Natural killer cell (primary cell): ENCODE measurements at regions not wholly inside any gene's neighbourhood (a gene's known extent, or its start where the extent isn't known, plus 50 kb on each side); places are given as distances from the start of the nearest gene placed in this dataset.

ENCODE experiments used
- ATAC-seq, 3 donors: fragments of 150-1000 bp in 2 of 3; fragments of 200-7000 bp in 1 of 3; cut with Tn5 transposase; 1 replicate in 1 of 3; 2 replicates in 2 of 3; pipeline ENCODE4 v1.10.0; 2021; ENCODE audit warnings: mild to moderate bottlenecking in 2 of 3, moderate library complexity in 2 of 3
- DNase-seq, 2 donors: peaks; one replicate each; pipeline versions ENCODE4 v3.0.0 to v3.0.0-alpha.2; 2013 to 2021; ENCODE audit warnings: mixed read lengths in 1 of 2
- H3K27ac ChIP-seq: one replicate; pipeline ENCODE4 v1.5.1; 2013; ENCODE audit warnings: mild to moderate bottlenecking, low read length
- H3K27me3 ChIP-seq: one replicate; pipeline ENCODE4 v1.6.1; 2013; ENCODE audit warnings: low read length; ENCODE audit not compliant: control insufficient read depth, insufficient read depth
- H3K36me3 ChIP-seq: one replicate; pipeline ENCODE4 v1.6.1; 2013; ENCODE audit warnings: low read length; ENCODE audit not compliant: control insufficient read depth, insufficient read depth
- H3K4me1 ChIP-seq: one replicate; pipeline ENCODE4 v1.6.1; 2013; ENCODE audit warnings: low read length; ENCODE audit not compliant: control insufficient read depth, insufficient read depth
- H3K4me3 ChIP-seq: one replicate; pipeline ENCODE4 v1.5.1; 2013; ENCODE audit warnings: low read length
- H3K9me3 ChIP-seq: one replicate; pipeline ENCODE4 v1.6.1; 2013; ENCODE audit warnings: low read length; ENCODE audit not compliant: control insufficient read depth, insufficient read depth
- H3K27ac Mint-ChIP-seq, 2 donors: one replicate each; pipeline ENCODE4 v1.8.0; 2022; ENCODE audit warnings: mild to moderate bottlenecking in 2 of 2, mixed read lengths in 2 of 2, moderate library complexity in 1 of 2
- H3K27me3 Mint-ChIP-seq, 2 donors: one replicate each; pipeline ENCODE4 v1.8.0; 2022; ENCODE audit warnings: low read depth in 2 of 2, mixed read lengths in 2 of 2
- H3K36me3 Mint-ChIP-seq: one replicate; pipeline ENCODE4 v1.8.0; 2022; ENCODE audit warnings: mixed read lengths
- H3K4me1 Mint-ChIP-seq, 2 donors: one replicate each; pipeline ENCODE4 v1.8.0; 2022; ENCODE audit warnings: mixed read lengths in 2 of 2
- H3K4me3 Mint-ChIP-seq: one replicate; pipeline ENCODE4 v1.8.0; 2022; ENCODE audit warnings: mild to moderate bottlenecking, moderate library complexity, mixed read lengths
- H3K9me3 Mint-ChIP-seq, 2 donors: one replicate each; pipeline ENCODE4 v1.8.0; 2022; ENCODE audit warnings: mixed read lengths in 2 of 2
- WGBS: methylation state at CpG from one replicate; pipeline ENCODE4 v1.1.7; 2013; ENCODE audit warnings: missing lambda C conversion rate; ENCODE audit not compliant: insufficient coverage; 5-methylcytosine and 5-hydroxymethylcytosine counted together
- intact Hi-C: fragments of 100-400 bp; cut with micrococcal nuclease; formaldehyde crosslinking; loops from one replicate; pipeline ENCODE4 v1.14.2; 2022
- TF ChIP-seq, protein P1 (sequence below): fragments of 200-600 bp; IDR thresholded peaks from one replicate; pipeline ENCODE4 v1.8.0; 2022; ENCODE audit warnings: antibody characterized with exemption

DNA sequence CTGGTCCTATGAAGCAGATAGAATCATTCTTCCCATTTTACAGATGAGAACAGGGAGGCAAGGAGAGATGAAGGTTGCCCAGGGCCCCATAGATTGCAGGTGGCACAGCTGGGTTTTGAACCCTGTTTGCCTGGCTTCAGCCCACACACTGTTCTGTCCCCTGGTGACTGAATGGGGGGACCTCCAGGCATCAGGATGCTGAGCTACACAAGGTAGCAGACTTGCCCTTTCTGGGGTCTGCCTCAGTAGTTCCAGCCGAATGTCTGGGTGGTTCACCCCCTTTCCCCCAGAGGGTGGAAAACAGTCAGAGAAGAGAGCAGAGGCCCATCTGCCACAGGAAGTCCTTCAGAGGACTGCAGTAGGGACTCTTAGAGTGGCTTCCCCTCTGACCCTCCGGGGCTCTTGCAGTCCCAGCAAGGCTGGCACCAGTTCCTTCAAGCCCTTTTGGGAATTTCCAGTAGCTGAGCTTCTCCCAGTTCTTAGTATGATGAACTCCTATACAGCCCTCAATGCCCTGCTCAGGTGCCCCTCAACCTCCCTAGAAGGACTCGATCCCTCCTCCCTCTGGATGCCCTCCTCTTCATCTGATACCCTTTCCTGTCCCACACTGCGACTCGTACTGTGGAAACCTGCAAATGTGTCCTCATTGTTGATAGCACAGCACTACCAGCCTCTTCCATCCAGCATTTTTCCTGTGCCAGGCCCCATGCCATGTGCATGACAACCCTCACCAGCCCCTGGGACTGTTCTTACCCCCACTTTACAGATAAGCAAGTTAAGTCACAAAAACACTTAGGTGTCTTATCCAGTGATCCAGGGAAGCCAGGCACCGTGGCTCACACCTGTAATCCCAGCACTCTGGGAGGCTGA, 82.8 kb downstream of the IGLL1 start:
- WGBS: 79% methylated on average over 6 of the region's 6 CpGs
- H3K4me1 ChIP-seq: peaks cover 13% of the 10 kb centered on the region
- H3K4me1 Mint-ChIP-seq: peaks cover 46 to 65% of the 10 kb centered on the region in 2 donors
- H3K27me3 Mint-ChIP-seq: no peaks in the 10 kb centered on the region
- peak overlapping the region; percentile 61 to 64 for H3K27ac Mint-ChIP-seq
- ATAC-seq: no peak
- TF ChIP-seq, protein P1, sequence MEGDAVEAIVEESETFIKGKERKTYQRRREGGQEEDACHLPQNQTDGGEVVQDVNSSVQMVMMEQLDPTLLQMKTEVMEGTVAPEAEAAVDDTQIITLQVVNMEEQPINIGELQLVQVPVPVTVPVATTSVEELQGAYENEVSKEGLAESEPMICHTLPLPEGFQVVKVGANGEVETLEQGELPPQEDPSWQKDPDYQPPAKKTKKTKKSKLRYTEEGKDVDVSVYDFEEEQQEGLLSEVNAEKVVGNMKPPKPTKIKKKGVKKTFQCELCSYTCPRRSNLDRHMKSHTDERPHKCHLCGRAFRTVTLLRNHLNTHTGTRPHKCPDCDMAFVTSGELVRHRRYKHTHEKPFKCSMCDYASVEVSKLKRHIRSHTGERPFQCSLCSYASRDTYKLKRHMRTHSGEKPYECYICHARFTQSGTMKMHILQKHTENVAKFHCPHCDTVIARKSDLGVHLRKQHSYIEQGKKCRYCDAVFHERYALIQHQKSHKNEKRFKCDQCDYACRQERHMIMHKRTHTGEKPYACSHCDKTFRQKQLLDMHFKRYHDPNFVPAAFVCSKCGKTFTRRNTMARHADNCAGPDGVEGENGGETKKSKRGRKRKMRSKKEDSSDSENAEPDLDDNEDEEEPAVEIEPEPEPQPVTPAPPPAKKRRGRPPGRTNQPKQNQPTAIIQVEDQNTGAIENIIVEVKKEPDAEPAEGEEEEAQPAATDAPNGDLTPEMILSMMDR: no peak
- no peaks in the 10 kb centered on the region for H3K36me3 ChIP-seq
- H3K9me3 ChIP-seq: no peaks in the 10 kb centered on the region
- DNase-seq: no peak
- no peaks in the 10 kb centered on the region for H3K27me3 ChIP-seq
- H3K27ac ChIP-seq: no peak overlapping the region
- intact Hi-C loops: no loop called here
- H3K36me3 Mint-ChIP-seq: no peaks in the 10 kb centered on the region
- no peak overlapping the region for H3K4me3 ChIP-seq
- no peak overlapping the region for H3K4me3 Mint-ChIP-seq
- no peaks in the 10 kb centered on the region for H3K9me3 Mint-ChIP-seq

- Histone ChIP-seq H3K4me3 (no peak overlapping the region), H3K4me1 (peaks cover 11% of the 10 kb centered on the region), H3K36me3 (no peaks in the 10 kb centered on the region), H3K27me3 (no peaks in the 10 kb centered on the region), H3K27ac (no peak overlapping the region), H3K9me3 (no peaks in the 10 kb centered on the region)
- intact Hi-C loops: no loop called here
- Mint-ChIP-seq H3K4me3 (peak overlapping the region; percentile 77), H3K27ac (peak overlapping the region; percentile 61 to 90), H3K4me1 (peaks cover 45 to 59% of the 10 kb centered on the region in 2 donors), H3K36me3 (no peaks in the 10 kb centered on the region), H3K27me3 (no peaks in the 10 kb centered on the region), H3K9me3 (no peaks in the 10 kb centered on the region)
- ATAC-seq (no peak), DNase-seq (no peak)
- TF ChIP-seq, protein P1: no peak
- 97% methylated on average over 3 of the region's 3 CpGs for WGBS
Measured at GRCh38 chr22:23496445-23496833, 83.7 kb downstream of the IGLL1 start.

DNA sequence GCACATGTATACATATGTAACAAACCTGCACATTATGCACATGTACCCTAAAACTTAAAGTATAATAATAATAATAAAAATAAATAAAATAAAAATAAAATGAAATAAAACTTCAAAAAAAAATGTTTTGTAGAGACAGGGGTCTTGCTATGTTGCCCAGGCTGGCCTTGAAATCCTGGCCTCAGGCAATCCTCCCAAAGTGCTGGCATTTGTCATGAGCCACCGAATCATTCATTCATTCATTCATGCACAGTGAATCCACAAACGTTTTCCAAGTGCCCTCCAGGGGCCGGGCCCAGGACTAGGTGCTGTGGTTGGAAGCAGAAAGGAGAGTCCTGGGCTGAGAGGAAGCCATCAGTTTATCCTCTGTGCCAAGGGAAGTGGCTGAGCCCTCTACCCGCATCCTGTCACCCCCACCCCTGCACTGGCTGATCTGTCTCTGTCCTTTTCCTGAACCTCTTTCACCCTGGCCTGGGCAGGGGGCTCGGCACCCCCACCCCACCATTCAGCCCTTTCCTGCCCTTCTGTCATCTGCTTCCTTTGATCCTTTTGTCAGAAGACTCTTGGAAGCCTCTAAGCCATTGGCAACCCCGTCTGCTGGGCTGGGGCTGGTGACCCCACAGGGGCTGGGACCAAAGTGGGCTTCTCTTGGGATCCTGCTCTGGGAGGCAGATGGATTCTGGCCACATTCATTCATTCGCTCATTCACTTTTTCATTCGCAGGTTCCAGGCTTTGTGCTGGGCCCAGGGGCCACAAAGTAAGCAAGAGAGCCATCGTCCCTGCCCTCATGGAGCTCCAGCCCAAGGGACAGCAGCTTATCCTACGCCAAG, 84.3 kb downstream of the IGLL1 start:
- peak overlapping the region; percentile 77 for H3K4me3 Mint-ChIP-seq
- H3K27me3 ChIP-seq: no peaks in the 10 kb centered on the region
- peaks cover 9% of the 10 kb centered on the region for H3K4me1 ChIP-seq
- no peaks in the 10 kb centered on the region for H3K9me3 ChIP-seq
- H3K36me3 ChIP-seq: no peaks in the 10 kb centered on the region
- H3K27me3 Mint-ChIP-seq: no peaks in the 10 kb centered on the region
- no peaks in the 10 kb centered on the region for H3K36me3 Mint-ChIP-seq
- H3K9me3 Mint-ChIP-seq: no peaks in the 10 kb centered on the region
- DNase-seq (no peak), ATAC-seq (peak in 1 of 3 donors; percentile 67)
- intact Hi-C loops: no loop called here
- peak overlapping the region; percentile 61 to 90 for H3K27ac Mint-ChIP-seq
- WGBS: 55% methylated on average over 10 of the region's 10 CpGs
- no peak overlapping the region for H3K27ac ChIP-seq
- H3K4me1 Mint-ChIP-seq: peaks cover 39 to 53% of the 10 kb centered on the region in 2 donors
- TF ChIP-seq, protein P1: no peak
- no peak overlapping the region for H3K4me3 ChIP-seq
